Neural cell (in vitro differentiated cells): ENCODE measurements at regions not wholly inside any gene's neighbourhood (a gene's known extent, or its start where the extent isn't known, plus 50 kb on each side); places are given as distances from the start of the nearest gene placed in this dataset.

ENCODE experiments used
- H2AFZ ChIP-seq: fragments of 200-600, 300-800 bp; sonication (generic), shearing (Covaris generic); 2 replicates; pipeline ENCODE4 v1.6.0; 2014; ENCODE audit warnings: low read depth, mild to moderate bottlenecking, antibody characterized with exemption, low read length, moderate library complexity
- H3F3A ChIP-seq: fragments of 200-600 bp; shearing (Covaris generic); 2 replicates; pipeline ENCODE4 v1.6.1; 2016; ENCODE audit warnings: mild to moderate bottlenecking, moderate library complexity, mixed read lengths, antibody characterized with exemption, low read length; ENCODE audit not compliant: insufficient read depth, poor library complexity, severe bottlenecking
- H3K27ac ChIP-seq: fragments of 200-600, 300-800 bp; sonication (generic), shearing (Covaris generic); 2 replicates; pipeline ENCODE4 v1.5.1; 2014; ENCODE audit warnings: mild to moderate bottlenecking, low read length, moderate library complexity
- H3K27me3 ChIP-seq: fragments of 300-800, 200-600 bp; sonication (generic), shearing (Covaris generic); 2 replicates; pipeline ENCODE4 v1.6.0; 2014; ENCODE audit warnings: mild to moderate bottlenecking, low read depth, low read length, moderate library complexity; ENCODE audit not compliant: insufficient read depth
- H3K36me3 ChIP-seq: fragments of 300-800, 200-600 bp; sonication (generic), shearing (Covaris generic); 2 replicates; pipeline ENCODE4 v1.5.1; 2014; ENCODE audit warnings: mild to moderate bottlenecking, antibody characterized with exemption, low read length, moderate library complexity; ENCODE audit not compliant: insufficient read depth
- H3K4me2 ChIP-seq: fragments of 300-800, 200-600 bp; sonication (generic), shearing (Covaris generic); 2 replicates; pipeline ENCODE4 v1.6.0; 2014; ENCODE audit warnings: mild to moderate bottlenecking, low read length
- H3K4me3 ChIP-seq: fragments of 300-800, 200-600 bp; sonication (generic), shearing (Covaris generic); 2 replicates; pipeline ENCODE4 v1.5.1; 2014; ENCODE audit warnings: mild to moderate bottlenecking, low read length, moderate library complexity
- H3K79me2 ChIP-seq: fragments of 200-600 bp; shearing (Covaris generic); replicated peaks from 2 replicates; pipeline ENCODE4 v1.6.0; 2014; ENCODE audit warnings: mild to moderate bottlenecking, low read length, moderate library complexity; ENCODE audit not compliant: insufficient read depth
- H3K9ac ChIP-seq: fragments of 300-800, 200-600 bp; sonication (generic), shearing (Covaris generic); 2 replicates; pipeline ENCODE4 v1.6.1; 2016; ENCODE audit warnings: mild to moderate bottlenecking, low read length, mixed read lengths
- H3K9me2 ChIP-seq: fragments of 200-600 bp; shearing (Covaris generic); 2 replicates; pipeline ENCODE4 v1.6.1; 2016; ENCODE audit warnings: mild to moderate bottlenecking, low read length, mixed read lengths; ENCODE audit not compliant: insufficient read depth
- H3K9me3 ChIP-seq: fragments of 200-600, 300-800 bp; sonication (generic), shearing (Covaris generic); 2 replicates; pipeline ENCODE4 v1.6.1; 2016; ENCODE audit warnings: mild to moderate bottlenecking, mixed run types, low read length, moderate library complexity, mixed read lengths
- H4K20me1 ChIP-seq: fragments of 200-600 bp; shearing (Covaris generic); 2 replicates; pipeline ENCODE4 v1.6.1; 2016; ENCODE audit warnings: mild to moderate bottlenecking, mixed run types; ENCODE audit not compliant: insufficient read depth
- EP300 ChIP-seq: fragments of 450-650 bp; conservative IDR thresholded peaks from 2 replicates; pipeline ENCODE4 v1.6.1; 2014; ENCODE audit warnings: antibody characterized with exemption, mild to moderate bottlenecking, moderate library complexity; ENCODE audit not compliant: poor library complexity, severe bottlenecking
- EZH2 ChIP-seq: fragments of 200-600, 300-800 bp; shearing (Covaris generic), sonication (generic); IDR thresholded peaks from 2 replicates; pipeline ENCODE4 v1.6.1; 2014; ENCODE audit warnings: antibody characterized with exemption, low read length, borderline replicate concordance, mild to moderate bottlenecking; ENCODE audit not compliant: insufficient read depth, poor library complexity, severe bottlenecking
- MXI1 ChIP-seq: fragments of 450-650 bp; conservative IDR thresholded peaks from 2 replicates; pipeline ENCODE4 v1.6.1; 2014; ENCODE audit warnings: antibody characterized with exemption, mild to moderate bottlenecking; ENCODE audit not compliant: poor library complexity, severe bottlenecking
- POLR2AphosphoS5 ChIP-seq: IDR thresholded peaks from 2 replicates; pipeline ENCODE4 v1.6.1; 2012
- RAD21 ChIP-seq: fragments of 450-650 bp; conservative IDR thresholded peaks from 2 replicates; pipeline ENCODE4 v1.6.1; 2014; ENCODE audit warnings: antibody characterized with exemption, mild to moderate bottlenecking, moderate library complexity
- SMC3 ChIP-seq: fragments of 450-650 bp; conservative IDR thresholded peaks from 2 replicates; pipeline ENCODE4 v1.6.1; 2014; ENCODE audit warnings: antibody characterized with exemption, mild to moderate bottlenecking, moderate library complexity; ENCODE audit not compliant: poor library complexity
- TAF1 ChIP-seq: IDR thresholded peaks from 2 replicates; pipeline ENCODE4 v1.6.1; 2012; ENCODE audit warnings: low read depth
- TF ChIP-seq, protein P1 (sequence below): fragments of 450-650 bp; IDR thresholded peaks from 2 replicates; pipeline ENCODE4 v1.5.1; 2014; ENCODE audit warnings: antibody characterized with exemption, mild to moderate bottlenecking, moderate library complexity; ENCODE audit not compliant: poor library complexity, severe bottlenecking
- TF ChIP-seq, protein P2 (sequence below): IDR thresholded peaks from 2 replicates; pipeline ENCODE4 v1.6.1; 2012; ENCODE audit warnings: borderline replicate concordance

GRCh38 chr14:44279357-44279756 is 227.7 kb downstream of the FSCB start:
- H3K4me3 ChIP-seq = no peak overlapping the region
- no peaks in the 10 kb centered on the region for H3K9me2 ChIP-seq
- no peaks in the 10 kb centered on the region for H3K79me2 ChIP-seq
- no peaks in the 10 kb centered on the region for H3F3A ChIP-seq
- H3K27me3 ChIP-seq = no peaks in the 10 kb centered on the region
- H3K9me3 ChIP-seq = no peaks in the 10 kb centered on the region
- no peak overlapping the region for H2AFZ ChIP-seq
- no peak overlapping the region for H3K4me2 ChIP-seq
- H3K9ac ChIP-seq = no peak overlapping the region
- no peak for TF ChIP-seq POLR2AphosphoS5
- TF ChIP-seq, protein P1, sequence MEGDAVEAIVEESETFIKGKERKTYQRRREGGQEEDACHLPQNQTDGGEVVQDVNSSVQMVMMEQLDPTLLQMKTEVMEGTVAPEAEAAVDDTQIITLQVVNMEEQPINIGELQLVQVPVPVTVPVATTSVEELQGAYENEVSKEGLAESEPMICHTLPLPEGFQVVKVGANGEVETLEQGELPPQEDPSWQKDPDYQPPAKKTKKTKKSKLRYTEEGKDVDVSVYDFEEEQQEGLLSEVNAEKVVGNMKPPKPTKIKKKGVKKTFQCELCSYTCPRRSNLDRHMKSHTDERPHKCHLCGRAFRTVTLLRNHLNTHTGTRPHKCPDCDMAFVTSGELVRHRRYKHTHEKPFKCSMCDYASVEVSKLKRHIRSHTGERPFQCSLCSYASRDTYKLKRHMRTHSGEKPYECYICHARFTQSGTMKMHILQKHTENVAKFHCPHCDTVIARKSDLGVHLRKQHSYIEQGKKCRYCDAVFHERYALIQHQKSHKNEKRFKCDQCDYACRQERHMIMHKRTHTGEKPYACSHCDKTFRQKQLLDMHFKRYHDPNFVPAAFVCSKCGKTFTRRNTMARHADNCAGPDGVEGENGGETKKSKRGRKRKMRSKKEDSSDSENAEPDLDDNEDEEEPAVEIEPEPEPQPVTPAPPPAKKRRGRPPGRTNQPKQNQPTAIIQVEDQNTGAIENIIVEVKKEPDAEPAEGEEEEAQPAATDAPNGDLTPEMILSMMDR = no peak
- TF ChIP-seq TAF1 = no peak
- TF ChIP-seq, protein P2, sequence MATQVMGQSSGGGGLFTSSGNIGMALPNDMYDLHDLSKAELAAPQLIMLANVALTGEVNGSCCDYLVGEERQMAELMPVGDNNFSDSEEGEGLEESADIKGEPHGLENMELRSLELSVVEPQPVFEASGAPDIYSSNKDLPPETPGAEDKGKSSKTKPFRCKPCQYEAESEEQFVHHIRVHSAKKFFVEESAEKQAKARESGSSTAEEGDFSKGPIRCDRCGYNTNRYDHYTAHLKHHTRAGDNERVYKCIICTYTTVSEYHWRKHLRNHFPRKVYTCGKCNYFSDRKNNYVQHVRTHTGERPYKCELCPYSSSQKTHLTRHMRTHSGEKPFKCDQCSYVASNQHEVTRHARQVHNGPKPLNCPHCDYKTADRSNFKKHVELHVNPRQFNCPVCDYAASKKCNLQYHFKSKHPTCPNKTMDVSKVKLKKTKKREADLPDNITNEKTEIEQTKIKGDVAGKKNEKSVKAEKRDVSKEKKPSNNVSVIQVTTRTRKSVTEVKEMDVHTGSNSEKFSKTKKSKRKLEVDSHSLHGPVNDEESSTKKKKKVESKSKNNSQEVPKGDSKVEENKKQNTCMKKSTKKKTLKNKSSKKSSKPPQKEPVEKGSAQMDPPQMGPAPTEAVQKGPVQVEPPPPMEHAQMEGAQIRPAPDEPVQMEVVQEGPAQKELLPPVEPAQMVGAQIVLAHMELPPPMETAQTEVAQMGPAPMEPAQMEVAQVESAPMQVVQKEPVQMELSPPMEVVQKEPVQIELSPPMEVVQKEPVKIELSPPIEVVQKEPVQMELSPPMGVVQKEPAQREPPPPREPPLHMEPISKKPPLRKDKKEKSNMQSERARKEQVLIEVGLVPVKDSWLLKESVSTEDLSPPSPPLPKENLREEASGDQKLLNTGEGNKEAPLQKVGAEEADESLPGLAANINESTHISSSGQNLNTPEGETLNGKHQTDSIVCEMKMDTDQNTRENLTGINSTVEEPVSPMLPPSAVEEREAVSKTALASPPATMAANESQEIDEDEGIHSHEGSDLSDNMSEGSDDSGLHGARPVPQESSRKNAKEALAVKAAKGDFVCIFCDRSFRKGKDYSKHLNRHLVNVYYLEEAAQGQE = no peak
- no peak for TF ChIP-seq EP300
- no peak for TF ChIP-seq EZH2
- TF ChIP-seq RAD21 = no peak
- no peak for TF ChIP-seq MXI1
- TF ChIP-seq SMC3 = no peak
- no peak overlapping the region for H3K27ac ChIP-seq
- no peaks in the 10 kb centered on the region for H3K36me3 ChIP-seq
- no peaks in the 10 kb centered on the region for H4K20me1 ChIP-seq

GRCh38 chr14:44271637-44272036 is 235.4 kb downstream of the FSCB start:
- no peak overlapping the region for H2AFZ ChIP-seq
- H3F3A ChIP-seq = no peaks in the 10 kb centered on the region
- H3K9me3 ChIP-seq = no peaks in the 10 kb centered on the region
- H3K9ac ChIP-seq = no peak overlapping the region
- no peaks in the 10 kb centered on the region for H3K9me2 ChIP-seq
- H4K20me1 ChIP-seq = no peaks in the 10 kb centered on the region
- H3K79me2 ChIP-seq = no peaks in the 10 kb centered on the region
- H3K4me3 ChIP-seq = no peak overlapping the region
- no peaks in the 10 kb centered on the region for H3K27me3 ChIP-seq
- H3K4me2 ChIP-seq = no peak overlapping the region
- TF ChIP-seq TAF1 (no peak), EP300 (no peak), EZH2 (no peak), SMC3 (no peak), RAD21 (no peak), POLR2AphosphoS5 (no peak), MXI1 (no peak)
- TF ChIP-seq, protein P1 = no peak
- TF ChIP-seq, protein P2 = no peak
- no peaks in the 10 kb centered on the region for H3K36me3 ChIP-seq
- H3K27ac ChIP-seq = no peak overlapping the region
